ENCODE measurements at regions not wholly inside any gene's neighbourhood (a gene's known extent, or its start where the extent isn't known, plus 50 kb on each side); places are given as distances from the start of the nearest gene placed in this dataset.

DNA sequence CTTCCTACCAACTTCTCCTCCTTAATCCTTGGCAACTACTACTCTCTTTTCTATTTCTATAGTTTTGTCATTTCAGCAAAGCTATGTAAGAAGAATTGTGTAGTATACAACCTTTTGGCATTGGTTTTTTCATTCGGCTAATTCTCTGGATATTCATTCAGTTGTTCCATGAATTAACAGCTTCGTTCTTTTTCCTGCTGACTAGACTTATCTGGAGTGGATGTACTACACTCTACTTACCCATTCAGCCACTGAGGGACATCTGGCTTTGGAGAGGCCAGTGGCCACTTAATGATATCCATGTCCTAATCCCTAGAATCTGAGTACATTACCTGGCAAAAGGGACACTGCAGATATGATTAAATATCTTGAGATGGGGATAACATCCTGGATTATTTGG, 623.9 kb downstream of the DOK5 start (continued):
- no peak for TF ChIP-seq REST (IDR thresholded peaks at IDR 0.05; ENCODE audit: unreplicated experiment)
- no peak for TF ChIP-seq JUNB (IDR thresholded peaks at IDR 0.05; ENCODE audit: unreplicated experiment)

DNA sequence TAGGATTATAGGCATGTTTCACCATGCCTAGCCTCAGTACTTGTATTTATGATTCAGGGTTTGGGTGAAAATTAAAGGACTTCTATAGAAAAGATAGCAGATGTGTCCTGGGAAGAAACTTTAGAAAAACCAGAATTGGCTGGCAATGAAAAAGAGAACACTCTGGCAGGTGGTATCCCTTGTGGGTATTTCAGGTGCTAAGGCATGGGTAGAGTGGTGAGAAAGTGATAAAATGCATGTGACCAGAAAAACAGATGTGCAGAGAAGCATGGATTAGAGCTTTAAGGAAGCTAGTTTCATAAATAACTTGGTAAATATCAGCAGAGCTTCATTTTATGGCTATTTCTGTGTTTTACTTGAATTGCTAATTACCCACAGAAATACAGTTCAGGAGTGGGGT, 622.2 kb downstream of the DOK5 start:
- H3K4me1 ChIP-seq (ENCODE audit: insufficient read depth) = no peaks in the 10 kb centered on the region
- H3K27ac ChIP-seq (ENCODE audit: low read depth) = no peak overlapping the region
- no peaks in the 10 kb centered on the region for H3K27me3 ChIP-seq (ENCODE audit: insufficient read depth)
- H3K9me3 Mint-ChIP-seq = peaks cover 94% of the 10 kb centered on the region
- H3K27me3 Mint-ChIP-seq (ENCODE audit: insufficient read depth, low read depth, poor library complexity) = peaks cover 3% of the 10 kb centered on the region
- H4K20me1 ChIP-seq (replicated peaks; ENCODE audit: insufficient read depth) = no peaks in the 10 kb centered on the region
- ATAC-seq (no peak), DNase-seq (ENCODE audit: low spot score) (no peak)
- no peak overlapping the region for H3K4me2 ChIP-seq
- no peaks in the 10 kb centered on the region for H3K79me2 ChIP-seq (replicated peaks; ENCODE audit: insufficient read depth)
- H3K9me2 ChIP-seq (ENCODE audit: insufficient read depth) = no peaks in the 10 kb centered on the region
- H3K36me3 ChIP-seq (ENCODE audit: insufficient read depth) = peaks cover 11% of the 10 kb centered on the region
- peaks cover 27% of the 10 kb centered on the region for H3K36me3 Mint-ChIP-seq (ENCODE audit: low read depth)
- no peaks in the 10 kb centered on the region for H3F3A ChIP-seq (replicated peaks; ENCODE audit: low read depth)
- no peaks in the 10 kb centered on the region for H3K4me1 Mint-ChIP-seq
- H3K4me3 Mint-ChIP-seq = no peak overlapping the region
- TF ChIP-seq, protein P1, sequence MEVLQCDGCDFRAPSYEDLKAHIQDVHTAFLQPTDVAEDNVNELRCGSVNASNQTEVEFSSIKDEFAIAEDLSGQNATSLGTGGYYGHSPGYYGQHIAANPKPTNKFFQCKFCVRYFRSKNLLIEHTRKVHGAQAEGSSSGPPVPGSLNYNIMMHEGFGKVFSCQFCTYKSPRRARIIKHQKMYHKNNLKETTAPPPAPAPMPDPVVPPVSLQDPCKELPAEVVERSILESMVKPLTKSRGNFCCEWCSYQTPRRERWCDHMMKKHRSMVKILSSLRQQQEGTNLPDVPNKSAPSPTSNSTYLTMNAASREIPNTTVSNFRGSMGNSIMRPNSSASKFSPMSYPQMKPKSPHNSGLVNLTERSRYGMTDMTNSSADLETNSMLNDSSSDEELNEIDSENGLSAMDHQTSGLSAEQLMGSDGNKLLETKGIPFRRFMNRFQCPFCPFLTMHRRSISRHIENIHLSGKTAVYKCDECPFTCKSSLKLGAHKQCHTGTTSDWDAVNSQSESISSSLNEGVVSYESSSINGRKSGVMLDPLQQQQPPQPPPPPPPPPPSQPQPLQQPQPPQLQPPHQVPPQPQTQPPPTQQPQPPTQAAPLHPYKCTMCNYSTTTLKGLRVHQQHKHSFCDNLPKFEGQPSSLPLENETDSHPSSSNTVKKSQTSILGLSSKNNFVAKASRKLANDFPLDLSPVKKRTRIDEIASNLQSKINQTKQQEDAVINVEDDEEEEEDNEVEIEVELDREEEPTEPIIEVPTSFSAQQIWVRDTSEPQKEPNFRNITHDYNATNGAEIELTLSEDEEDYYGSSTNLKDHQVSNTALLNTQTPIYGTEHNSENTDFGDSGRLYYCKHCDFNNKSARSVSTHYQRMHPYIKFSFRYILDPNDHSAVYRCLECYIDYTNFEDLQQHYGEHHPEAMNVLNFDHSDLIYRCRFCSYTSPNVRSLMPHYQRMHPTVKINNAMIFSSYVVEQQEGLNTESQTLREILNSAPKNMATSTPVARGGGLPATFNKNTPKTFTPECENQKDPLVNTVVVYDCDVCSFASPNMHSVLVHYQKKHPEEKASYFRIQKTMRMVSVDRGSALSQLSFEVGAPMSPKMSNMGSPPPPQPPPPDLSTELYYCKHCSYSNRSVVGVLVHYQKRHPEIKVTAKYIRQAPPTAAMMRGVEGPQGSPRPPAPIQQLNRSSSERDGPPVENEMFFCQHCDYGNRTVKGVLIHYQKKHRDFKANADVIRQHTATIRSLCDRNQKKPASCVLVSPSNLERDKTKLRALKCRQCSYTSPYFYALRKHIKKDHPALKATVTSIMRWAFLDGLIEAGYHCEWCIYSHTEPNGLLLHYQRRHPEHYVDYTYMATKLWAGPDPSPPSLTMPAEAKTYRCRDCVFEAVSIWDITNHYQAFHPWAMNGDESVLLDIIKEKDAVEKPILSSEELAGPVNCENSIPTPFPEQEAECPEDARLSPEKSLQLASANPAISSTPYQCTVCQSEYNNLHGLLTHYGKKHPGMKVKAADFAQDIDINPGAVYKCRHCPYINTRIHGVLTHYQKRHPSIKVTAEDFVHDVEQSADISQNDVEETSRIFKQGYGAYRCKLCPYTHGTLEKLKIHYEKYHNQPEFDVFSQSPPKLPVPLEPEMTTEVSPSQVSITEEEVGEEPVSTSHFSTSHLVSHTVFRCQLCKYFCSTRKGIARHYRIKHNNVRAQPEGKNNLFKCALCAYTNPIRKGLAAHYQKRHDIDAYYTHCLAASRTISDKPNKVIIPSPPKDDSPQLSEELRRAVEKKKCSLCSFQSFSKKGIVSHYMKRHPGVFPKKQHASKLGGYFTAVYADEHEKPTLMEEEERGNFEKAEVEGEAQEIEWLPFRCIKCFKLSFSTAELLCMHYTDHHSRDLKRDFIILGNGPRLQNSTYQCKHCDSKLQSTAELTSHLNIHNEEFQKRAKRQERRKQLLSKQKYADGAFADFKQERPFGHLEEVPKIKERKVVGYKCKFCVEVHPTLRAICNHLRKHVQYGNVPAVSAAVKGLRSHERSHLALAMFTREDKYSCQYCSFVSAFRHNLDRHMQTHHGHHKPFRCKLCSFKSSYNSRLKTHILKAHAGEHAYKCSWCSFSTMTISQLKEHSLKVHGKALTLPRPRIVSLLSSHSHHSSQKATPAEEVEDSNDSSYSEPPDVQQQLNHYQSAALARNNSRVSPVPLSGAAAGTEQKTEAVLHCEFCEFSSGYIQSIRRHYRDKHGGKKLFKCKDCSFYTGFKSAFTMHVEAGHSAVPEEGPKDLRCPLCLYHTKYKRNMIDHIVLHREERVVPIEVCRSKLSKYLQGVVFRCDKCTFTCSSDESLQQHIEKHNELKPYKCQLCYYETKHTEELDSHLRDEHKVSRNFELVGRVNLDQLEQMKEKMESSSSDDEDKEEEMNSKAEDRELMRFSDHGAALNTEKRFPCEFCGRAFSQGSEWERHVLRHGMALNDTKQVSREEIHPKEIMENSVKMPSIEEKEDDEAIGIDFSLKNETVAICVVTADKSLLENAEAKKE (CRISPR knock-in tag; IDR thresholded peaks at IDR 0.05) = no peak
- no peak for TF ChIP-seq EZH2phosphoT487 (IDR thresholded peaks at IDR 0.05; ENCODE audit: unreplicated experiment)
- no peak for TF ChIP-seq EZH2 (IDR thresholded peaks at IDR 0.05; ENCODE audit: low read depth, unreplicated experiment)
- TF ChIP-seq STAT1 (IDR thresholded peaks at IDR 0.05; ENCODE audit: unreplicated experiment) = no peak
- no peak for TF ChIP-seq NANOG (IDR thresholded peaks at IDR 0.05; ENCODE audit: borderline replicate concordance)
- TF ChIP-seq JUNB (IDR thresholded peaks at IDR 0.05; ENCODE audit: unreplicated experiment) = no peak
- no peak for TF ChIP-seq POLR2AphosphoS5 (IDR thresholded peaks at IDR 0.05; ENCODE audit: low read depth)
- H3K27ac Mint-ChIP-seq = no peak overlapping the region
- H2AFZ ChIP-seq = no peak overlapping the region
- H3K4me3 ChIP-seq = no peak overlapping the region

Measured in GM23338 (cell line).